SW480 (cell line): ENCODE measurements at regions not wholly inside any gene's neighbourhood (a gene's known extent, or its start where the extent isn't known, plus 50 kb on each side); places are given as distances from the start of the nearest gene placed in this dataset.
"Not testable (repeated sequence)": the region's sequence is repeated elsewhere in the genome, so short reads cannot be mapped to it uniquely, and the experiment has no call there.

Experiments used
- DNase-seq: peaks from one replicate; pipeline ENCODE4 v3.0.0-alpha.2; 2016; ENCODE audit warnings: low spot score

DNA sequence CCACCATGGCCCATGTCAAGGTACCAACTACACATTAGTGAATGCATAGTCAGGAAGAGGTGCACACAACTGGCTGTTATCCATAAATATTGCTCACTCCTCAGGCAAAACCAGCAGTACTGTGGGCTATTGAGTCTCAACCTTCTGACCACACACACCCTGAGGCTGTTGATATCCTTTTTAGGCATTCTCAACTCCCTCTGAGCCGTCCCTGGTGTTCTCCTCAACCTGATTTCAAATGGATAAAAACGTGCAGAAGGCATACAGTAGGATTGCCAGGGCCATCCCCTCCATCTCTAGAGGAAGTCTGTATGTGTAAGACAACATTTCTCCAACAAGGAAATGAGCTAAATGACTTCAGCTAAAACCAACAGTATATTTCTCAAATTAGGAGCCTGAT, 98.7 kb upstream of the KLHL13 start:
- DNase-seq: no peak

DNA sequence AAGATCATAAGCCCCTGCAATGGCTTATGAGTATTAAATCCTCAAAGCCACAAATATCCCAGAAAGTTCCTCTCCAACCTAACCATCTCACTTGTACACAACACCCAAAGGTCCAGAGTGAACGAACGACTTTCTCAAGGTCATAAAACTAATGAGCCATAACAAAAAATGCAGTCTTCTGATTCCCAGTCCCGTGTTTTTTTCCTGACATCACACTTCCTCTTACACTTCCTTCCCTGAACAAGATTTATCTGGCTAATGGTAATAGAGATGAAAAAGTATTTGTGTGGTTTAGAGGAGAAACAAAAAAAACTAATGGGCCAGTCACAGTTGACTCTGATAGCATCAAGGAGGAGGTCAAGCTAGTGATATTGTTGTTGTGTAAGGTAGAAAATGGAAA, 99.5 kb upstream of the KLHL13 start:
- peak; percentile 36 for DNase-seq

DNA sequence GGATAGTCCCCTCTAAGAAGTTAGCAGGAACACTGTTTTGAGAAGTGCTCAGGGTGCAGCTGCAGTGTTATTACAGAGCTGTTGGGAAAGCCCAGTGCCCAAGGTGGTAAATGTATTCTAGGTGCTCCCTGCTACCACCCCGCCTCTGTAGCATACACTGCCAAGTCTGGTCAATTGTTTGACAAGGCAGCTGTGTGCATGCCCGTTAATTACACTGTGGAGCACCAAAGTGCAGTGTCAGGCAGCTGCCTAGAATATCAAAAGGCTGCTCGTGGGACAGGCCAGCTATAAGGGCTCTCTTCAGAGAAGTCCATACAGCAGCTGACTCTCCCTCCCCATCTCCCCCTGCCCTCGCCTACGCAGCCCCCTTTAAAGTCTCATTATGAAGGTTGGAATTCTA, 99.9 kb upstream of the KLHL13 start:
- DNase-seq: peak; percentile 16

DNA sequence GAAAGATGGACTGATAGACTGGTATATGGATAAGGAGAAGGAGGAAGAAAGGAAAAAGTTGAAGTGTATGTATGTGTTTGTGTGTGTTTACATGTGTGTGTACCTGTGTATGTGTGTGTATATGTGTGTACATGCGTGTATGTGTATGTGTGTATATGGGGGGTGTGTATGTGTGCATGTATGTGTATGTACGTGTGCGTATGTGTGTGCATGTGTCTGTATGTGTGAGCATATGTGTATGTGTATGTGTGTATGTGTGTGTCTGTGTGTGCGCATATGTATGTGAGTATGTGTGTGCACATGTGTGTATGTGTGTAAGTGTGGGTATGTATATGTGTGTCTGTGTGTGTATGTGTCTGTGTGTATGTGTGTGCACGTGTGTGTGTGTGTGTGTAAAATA, 101.5 kb upstream of the KLHL13 start:
- DNase-seq: no peak

DNA sequence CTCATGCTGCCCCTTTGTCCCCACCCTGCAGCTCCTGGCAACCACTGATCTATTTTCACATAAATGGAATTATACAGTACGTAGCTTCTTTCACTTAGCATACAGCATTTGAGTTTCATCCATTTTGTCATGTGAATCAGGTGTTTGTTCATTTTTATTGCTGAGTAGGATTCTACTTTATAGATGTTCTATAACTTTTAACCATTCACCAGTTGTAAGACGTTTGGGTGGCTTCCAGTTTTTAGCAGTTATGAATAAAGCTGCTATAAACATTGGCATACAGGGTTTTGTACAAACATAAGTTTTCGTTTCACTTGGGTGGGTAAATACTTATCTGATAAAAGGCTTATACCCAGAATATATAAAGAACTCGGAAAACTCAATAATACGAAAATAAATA, 102.3 kb upstream of the KLHL13 start:
- no peak for DNase-seq

DNA sequence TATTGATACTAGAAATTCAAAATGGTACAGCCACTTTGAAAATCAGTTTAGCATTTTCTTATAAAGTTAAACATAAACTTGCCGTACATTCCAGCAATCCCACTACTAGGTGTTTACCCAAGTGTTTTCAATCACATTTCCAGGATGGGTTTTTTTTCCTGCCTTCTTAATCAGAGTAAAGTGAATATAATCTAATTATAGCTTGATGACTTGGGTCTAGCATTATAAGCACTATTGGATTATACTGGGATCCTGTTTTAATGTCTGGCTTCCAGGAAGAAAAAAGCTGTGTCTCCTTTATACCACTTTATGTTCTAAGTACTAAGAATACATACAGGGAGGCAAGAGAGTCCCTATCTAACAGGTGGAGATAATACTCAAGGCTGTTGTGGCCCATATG, 103.3 kb upstream of the KLHL13 start:
- no peak for DNase-seq

DNA sequence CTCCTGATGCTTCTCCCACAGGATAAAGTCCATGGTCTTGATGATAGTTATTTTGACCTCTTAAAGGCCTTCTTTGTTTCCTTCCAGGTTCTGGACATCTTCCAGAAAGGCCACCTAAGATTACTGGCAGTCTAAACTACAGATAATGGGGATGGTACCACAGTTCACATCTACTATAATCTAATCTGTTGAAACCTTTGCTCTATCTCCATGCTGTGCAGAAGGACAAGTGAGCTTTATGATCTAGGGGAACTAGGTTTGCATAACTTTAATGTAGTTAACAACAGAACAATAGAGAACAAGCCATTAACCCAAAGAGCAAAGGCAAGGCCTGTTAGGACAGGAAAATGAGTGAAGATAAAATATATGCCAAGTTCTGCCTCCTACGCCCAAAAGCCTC, 103.9 kb upstream of the KLHL13 start:
- no peak for DNase-seq

DNA sequence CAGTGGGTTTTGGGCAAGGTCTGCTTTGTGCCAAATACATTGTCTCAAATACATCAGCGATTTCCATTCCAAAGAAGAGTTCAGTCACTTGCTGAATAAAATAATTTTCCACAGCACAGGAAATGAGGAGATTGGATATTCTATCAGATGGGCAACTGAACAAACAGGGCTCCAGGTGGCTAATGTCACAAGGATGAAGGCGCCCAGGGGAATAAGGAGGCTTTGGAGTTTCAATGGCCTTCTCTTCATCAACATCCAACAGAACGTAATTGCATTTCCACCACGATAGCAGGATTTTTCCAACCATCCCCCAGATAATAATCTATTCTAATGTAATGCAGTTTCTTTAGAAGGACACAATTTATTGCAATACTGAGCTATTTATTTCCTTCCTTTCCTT, 104.7 kb upstream of the KLHL13 start:
- no peak for DNase-seq

DNA sequence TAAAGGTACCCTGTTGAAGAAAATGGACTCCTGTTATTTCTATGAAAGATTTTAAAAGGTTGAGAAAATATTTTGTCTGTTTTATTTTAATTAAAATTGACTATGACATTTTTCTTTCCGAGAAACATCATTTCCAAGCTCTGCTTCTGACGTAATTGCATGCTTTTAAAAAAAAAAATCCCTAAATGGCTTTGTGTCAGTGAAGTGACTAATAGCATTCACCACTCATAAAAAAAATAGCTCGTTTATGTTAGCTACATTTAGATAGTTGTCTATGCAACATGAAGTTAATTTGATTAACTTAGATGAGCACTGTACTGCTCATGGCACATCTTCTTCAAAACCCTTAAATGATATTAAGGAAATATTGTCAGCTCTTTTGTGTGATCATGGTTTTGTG, 105.1 kb upstream of the KLHL13 start:
- DNase-seq: no peak

DNA sequence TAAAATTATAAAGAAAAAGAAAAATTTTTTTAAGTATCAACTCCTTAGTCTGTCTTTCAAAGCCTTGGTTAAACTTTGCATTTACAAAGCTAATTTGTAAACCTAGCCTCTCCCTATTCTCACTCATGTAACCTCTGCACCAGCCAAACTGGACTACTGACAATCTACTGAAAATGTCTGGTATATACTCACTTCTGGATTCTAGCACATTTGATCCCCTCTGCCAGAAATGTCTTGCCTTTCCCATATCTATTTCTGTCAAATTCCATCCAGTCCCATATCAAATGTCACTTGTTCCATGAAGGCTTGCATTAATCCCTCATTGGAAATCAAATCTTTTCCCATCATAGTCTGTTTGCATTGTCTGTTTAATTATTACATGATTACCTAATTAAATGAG, 105.8 kb upstream of the KLHL13 start:
- DNase-seq: no peak

DNA sequence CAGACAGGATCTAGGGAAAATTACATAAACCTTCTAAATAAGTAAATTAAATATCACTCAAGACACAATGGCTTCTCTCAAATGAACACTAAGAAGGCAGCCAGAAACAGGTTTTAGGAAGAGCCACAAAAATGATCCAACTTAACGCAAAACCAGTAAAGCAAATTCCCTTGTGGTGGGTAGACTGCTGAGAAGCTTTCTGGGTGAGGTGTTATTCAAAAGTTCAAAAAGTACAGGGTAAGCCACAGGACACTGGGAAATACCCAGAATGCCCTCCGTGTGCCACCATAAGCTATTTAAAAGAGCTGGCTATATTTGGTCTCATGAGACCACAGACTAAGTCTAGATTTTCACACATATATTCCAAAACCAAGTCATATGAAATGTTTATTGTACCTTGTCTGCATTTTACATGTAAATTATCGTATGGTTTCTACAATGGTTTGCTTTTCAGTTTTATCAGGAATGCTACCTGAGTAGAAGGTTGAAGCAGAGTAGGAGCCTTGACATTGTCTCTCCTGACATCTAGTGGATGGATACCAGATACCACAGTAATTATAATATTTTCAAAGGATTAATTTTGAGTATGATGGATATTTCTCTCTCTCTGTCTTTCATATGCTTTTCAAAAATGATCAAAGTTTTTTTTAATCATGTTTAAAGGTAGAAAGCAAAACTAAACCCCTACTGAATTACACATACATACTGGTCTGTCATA, 109.3 kb upstream of the KLHL13 start:
- DNase-seq: peak; percentile 39

DNA sequence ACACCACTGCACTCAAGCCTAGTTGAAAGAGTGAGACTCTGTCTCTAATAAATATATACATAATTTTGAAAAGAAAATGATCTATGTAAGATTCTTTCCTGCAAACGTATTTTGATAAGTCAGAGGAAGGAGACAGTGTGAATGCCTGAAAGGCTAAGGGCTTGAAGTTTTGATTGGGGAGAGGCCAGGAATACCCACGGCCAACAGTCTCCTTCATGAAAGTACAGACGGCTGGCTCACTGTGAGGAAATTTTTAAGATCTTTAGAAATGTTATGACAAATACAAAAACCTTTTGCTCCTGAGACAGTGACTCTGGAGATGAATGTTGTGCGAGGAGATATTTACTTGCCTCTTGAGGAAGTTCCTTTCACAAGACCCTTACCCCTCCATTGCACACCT, 111.4 kb upstream of the KLHL13 start:
- DNase-seq: no peak

DNA sequence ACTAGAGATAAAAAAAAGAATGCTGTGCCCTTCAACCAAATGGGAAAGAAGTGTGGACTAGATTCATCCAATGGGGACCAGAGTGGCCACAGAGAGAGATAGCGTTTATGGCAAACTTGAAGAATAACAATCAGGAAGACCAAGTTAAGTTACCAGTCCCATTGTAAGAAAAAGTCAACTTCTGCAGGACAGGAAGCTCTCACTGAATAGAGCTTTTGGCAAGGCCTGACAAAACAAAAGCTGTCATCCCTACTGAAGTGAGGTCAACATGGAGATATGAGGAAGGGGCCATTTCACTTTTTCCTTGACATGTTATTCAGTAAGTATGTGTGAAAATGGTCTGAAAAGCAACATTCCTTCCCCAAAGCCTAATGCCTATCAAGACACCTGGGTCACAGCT, 111.8 kb upstream of the KLHL13 start:
- DNase-seq: no peak

DNA sequence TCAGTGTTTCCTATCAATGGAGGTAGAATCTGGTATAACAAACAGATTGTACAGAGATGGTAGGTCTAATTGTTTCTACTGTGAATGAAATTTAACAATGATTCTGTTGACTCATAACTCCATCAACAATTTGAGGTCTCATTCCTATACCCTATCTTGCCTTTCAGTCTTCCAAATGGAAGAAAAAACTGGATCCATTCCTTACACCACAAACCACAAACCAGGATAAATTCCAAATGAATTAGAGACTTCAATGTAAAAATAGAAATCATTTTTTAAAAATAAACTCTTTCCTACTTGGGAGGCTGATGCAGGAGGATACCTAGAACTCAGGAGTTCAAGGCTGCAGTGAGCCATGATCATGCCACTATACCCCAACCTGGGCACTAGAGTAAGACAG, 114.4 kb upstream of the WDR44 start:
- no peak for DNase-seq

DNA sequence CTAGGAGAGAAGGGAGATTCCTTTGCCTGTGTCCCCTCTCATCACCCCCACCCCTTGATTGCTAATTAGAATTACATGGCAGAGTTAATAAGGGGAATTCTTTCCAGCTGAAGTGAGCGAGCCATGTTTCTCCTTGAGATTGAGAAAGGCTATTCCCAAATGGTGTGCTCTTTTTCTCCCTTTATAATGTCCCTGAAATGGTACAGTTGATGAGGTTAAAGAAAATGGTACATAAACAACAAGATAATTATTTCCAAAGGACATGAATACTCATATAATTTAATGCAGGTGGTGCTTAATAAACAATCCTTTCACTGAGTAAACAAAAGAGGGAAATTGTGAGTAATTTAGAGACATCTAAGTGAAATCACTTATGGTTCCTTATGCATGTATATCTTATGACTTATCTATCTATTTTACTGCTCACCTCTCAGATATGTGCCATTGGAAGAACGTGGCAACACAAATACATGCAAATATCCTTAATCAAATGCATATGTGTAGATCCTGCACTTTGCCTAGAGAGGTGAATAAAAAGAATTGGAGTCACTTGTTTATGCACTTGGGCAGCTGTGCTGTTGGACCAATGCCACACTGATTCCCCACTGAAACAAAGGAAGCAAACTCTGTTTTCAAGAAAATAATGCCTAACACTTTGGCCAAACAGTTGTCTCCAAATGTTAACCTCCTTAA, 106.6 kb upstream of the WDR44 start:
- no peak for DNase-seq

DNA sequence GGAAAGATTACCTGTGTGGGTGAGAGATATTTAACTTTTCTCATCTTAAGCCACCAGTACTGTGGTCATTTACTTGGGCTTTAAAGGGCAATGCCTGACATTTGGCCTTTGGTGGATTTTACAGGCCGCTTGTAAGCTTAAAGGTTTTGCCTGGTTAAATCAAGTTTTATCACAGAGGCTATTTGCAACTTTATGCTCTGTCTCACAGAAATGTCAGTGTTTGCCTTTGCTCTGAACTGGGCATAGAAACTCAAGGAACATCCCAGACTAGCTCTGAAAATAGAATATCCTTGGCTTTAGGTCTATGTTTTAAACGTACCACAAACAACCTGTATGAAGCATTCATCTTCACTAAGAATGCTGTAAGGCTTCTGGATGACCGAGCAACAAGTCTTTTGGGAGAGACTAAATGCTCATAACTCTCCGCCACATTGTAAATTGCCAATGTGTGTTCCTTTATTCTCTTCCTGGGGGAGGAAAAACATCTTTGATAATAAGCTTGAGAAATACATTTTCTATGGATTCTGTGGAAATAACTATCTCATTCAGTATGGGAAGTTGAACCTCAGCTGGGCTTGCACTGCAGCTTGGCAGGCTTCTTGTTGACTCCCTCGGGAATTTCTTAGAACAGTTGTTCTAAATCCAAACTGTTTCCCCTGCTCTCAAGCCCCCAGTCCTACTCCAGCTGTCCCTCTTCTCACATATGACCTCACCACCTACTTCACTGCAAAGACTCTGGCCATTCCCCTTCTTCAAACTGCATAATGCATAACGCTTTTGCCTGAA, 105.8 kb upstream of the WDR44 start:
- DNase-seq: no peak

DNA sequence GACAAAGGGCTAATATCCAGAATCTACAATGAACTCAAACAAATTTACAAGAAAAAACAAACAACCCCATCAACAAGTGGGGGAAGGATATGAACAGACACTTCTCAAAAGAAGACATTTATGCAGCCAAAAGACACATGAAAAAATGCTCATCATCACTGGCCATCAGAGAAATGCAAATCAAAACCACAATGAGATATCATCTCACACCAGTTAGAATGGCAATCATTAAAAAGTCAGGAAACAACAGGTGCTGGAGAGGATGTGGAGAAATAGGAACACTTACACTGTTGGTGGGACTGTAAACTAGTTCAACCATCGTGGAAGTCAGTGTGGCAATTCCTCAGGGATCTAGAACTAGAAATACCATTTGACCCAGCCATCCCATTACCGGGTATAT, 98.9 kb upstream of the WDR44 start:
- not testable (repeated sequence) for DNase-seq

DNA sequence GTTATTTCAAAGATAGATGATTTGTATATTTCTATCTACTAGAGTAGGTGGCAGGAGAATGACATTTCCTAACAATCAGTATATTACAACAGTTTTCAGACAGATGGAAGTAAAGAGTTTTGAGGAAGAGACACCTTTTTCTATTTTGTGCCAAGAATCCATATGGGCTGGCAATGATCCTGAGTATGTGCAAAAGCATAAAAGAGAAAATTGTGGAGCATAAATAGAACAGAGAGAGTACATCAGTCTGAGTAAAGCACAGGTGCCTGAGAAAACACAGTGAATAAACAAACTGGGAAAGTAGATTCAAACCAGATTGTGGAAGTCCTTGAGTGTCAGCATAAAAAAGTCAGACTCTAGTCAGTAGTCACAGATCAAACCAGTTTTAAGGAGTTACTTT, 96.8 kb upstream of the WDR44 start:
- no peak for DNase-seq

DNA sequence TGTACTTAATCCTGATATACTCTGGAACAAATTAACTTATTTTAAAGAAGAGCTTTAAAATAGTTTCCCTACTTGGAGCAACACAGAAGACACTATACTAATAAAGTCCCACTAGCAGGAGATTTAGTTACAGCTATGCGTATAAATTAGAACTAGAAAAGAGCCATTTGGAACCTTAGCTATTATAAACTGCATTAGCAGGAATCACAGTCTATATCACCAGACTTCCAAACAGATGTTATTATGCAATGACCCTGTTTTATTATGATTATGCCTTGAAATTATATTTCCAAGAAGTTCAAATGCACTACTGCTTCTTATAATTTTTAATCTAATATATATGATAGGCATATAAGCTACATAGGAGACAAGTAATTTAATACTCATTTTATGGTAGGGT, 95.5 kb upstream of the WDR44 start:
- DNase-seq: no peak

DNA sequence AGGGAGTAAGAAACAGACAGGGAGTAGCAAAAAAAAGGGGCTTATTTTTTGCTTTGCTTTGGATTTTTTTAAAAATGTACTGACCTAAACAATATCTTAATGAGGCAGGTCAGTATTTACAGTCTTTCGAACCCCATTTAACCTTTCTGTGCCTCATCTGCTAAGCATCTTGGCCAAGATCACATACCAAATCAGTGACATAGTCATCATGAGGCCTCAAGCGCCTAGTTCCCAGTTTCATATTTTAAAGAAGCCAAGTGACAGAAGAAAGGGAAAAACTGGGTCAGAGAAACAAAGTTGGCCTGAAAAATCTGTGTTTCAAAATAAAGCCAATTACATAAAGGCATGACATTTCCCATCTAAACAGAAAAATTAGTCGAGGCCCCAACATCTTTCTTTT, 94.6 kb upstream of the WDR44 start:
- DNase-seq: no peak

DNA sequence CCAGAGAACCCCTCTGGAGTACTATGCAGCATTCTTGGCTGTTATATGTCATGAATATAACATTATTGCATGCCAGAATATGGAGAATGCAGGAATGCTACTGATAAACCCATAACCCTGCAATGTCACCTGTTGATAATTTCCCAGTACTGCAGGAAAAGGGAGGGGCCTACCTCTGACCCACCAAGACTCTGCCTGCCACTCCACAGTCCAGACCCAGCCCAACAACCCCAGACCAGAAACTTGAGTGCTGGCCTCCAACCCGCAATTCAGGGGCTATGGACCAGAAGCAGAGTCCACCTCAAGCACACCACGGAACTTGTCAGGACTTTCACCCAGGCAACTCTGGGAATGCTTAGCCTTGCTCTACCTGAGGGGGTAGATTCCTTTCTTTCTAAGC, 92.9 kb upstream of the WDR44 start:
- DNase-seq: no peak

DNA sequence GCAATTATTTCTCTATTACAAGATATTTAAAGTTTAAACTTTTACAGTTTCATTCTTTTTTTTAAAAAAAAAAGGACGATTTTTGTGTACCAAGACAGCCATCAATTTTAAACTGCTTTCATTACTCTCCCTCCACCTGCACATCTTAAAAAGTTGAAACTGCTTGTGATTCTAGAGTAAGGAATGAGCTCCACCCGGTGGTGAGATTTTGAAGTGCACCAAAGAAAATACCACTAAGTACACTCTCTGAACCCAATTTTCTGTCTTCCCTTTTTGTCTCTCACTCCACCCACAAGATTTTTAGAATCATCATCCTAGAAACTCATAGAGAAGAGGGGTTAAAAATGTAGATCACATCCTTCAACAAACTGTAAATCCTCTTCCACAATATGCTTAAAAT, 91.3 kb upstream of the WDR44 start:
- peak; percentile 42 for DNase-seq

DNA sequence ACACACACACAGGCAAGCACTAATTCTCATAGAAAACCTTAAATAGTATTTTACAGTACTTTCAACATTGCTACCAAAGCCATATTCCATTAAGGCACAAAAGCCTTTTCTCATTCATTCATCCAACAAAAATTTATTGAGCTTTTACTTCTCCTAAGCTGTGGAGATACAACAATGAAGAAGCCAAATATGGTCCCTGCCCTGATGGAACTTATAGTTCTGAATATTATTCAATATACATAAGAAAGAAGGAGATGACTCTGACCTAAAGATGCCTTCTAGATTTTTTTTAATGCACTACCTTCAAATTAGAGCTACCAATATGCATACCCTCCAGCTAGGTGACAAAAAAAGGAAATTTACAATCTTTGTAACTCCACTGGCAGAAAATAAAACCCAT, 90.0 kb upstream of the WDR44 start:
- DNase-seq: no peak
